ENCODE measurements at regions not wholly inside any gene's neighbourhood (a gene's known extent, or its start where the extent isn't known, plus 50 kb on each side); places are given as distances from the start of the nearest gene placed in this dataset.
"Not testable (repeated sequence)": the region's sequence is repeated elsewhere in the genome, so short reads cannot be mapped to it uniquely, and the experiment has no call there.

- DNase-seq (ENCODE audit: low spot score) = no peak
These were observed 81.9 kb upstream of the ADPGK start for GRCh38 chr15:72865486-72865885.

- no peak for DNase-seq (ENCODE audit: low spot score)
These were observed 81.1 kb upstream of the ADPGK start for GRCh38 chr15:72864681-72865080.

- peak; percentile 12 for DNase-seq (ENCODE audit: low spot score)
These were observed 77.9 kb upstream of the ADPGK start for GRCh38 chr15:72861354-72861910.

- peak; percentile 12 for DNase-seq (ENCODE audit: low spot score)
These were observed 76.2 kb upstream of the ADPGK start for GRCh38 chr15:72859757-72860145.

- peak; percentile 20 for DNase-seq (ENCODE audit: low spot score)
These were observed 75.6 kb upstream of the ADPGK start for GRCh38 chr15:72859017-72859756.

- DNase-seq (ENCODE audit: low spot score) = peak; percentile 9
These were observed 74.6 kb upstream of the ADPGK start for GRCh38 chr15:72858205-72858604.

GRCh38 chr15:72857331-72858063, 73.9 kb upstream of the ADPGK start:
- DNase-seq (ENCODE audit: low spot score) = peak; percentile 27

GRCh38 chr15:72856549-72857040, 73.0 kb upstream of the ADPGK start:
- DNase-seq (ENCODE audit: low spot score) = peak; percentile 31

GRCh38 chr15:72855791-72856190, 72.2 kb upstream of the ADPGK start:
- no peak for DNase-seq (ENCODE audit: low spot score)

GRCh38 chr15:72852273-72852672, 68.7 kb upstream of the ADPGK start:
- no peak for DNase-seq (ENCODE audit: low spot score)

GRCh38 chr15:72851586-72851985, 68.0 kb upstream of the ADPGK start:
- DNase-seq (ENCODE audit: low spot score) = no peak

- DNase-seq (ENCODE audit: low spot score) = no peak
These were observed 67.3 kb upstream of the ADPGK start for GRCh38 chr15:72850833-72851232.

GRCh38 chr15:72847806-72848205, 64.2 kb upstream of the ADPGK start:
- no peak for DNase-seq (ENCODE audit: low spot score)

GRCh38 chr15:72847033-72847432, 63.5 kb upstream of the ADPGK start:
- no peak for DNase-seq (ENCODE audit: low spot score)

- no peak for DNase-seq (ENCODE audit: low spot score)
These were observed 62.4 kb upstream of the ADPGK start for GRCh38 chr15:72845981-72846383.

- DNase-seq (ENCODE audit: low spot score) = no peak
These were observed 60.5 kb upstream of the ADPGK start for GRCh38 chr15:72844067-72844466.

- not testable (repeated sequence) for DNase-seq (ENCODE audit: low spot score)
These were observed 59.8 kb upstream of the ADPGK start for GRCh38 chr15:72843340-72843739.

GRCh38 chr15:72840114-72840513, 56.6 kb upstream of the ADPGK start:
- DNase-seq (ENCODE audit: low spot score) = no peak

GRCh38 chr15:72838311-72838731, 54.8 kb upstream of the ADPGK start:
- no peak for DNase-seq (ENCODE audit: low spot score)

- DNase-seq (ENCODE audit: low spot score) = no peak
These were observed 53.2 kb upstream of the ADPGK start for GRCh38 chr15:72836676-72837330.

- DNase-seq (ENCODE audit: low spot score) = no peak
These were observed 51.8 kb upstream of the ADPGK start for GRCh38 chr15:72835294-72835890.

GRCh38 chr15:72833561-72833960, 50.0 kb upstream of the ADPGK start:
- DNase-seq (ENCODE audit: low spot score) = no peak
